ENCODE measurements at regions not wholly inside any gene's neighbourhood (a gene's known extent, or its start where the extent isn't known, plus 50 kb on each side); places are given as distances from the start of the nearest gene placed in this dataset.
"Not testable (repeated sequence)": the region's sequence is repeated elsewhere in the genome, so short reads cannot be mapped to it uniquely, and the experiment has no call there.

DNA sequence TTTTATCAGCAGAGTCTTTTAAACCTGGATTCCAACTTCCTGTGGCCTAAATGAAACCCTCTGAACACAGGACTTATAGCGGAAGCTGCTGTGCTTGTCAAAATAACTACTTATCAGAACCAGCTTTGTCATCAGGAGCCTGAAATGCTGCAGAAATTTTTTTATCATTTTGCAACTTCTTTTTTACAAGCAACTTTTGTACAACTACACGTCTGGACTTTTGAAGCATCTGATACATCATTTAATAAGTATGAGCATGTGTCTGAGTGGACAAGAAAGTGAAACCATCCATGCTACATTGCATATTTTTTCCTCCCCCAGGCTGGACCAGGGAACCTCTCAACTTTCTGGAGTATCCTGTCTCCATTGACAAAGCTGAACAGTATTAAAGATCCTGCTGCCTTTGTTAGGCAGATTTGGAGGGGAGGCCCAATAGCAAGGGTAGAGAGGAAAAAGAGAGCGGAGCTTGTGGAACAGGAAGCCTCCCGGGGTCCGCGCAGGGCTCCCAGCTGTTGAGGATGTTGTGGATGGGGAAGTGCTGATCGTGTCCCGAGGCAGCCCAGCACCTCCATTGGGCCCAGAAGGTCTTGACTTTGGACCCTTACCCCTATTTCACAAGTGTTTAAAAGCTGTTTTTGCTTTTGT is 196.6 kb downstream of the MSX2 start:
- no peak for DNase-seq
- peaks cover 0 to 10% (median 0%) of the 10 kb centered on the region in 7 donors for H3K27me3 ChIP-seq (replicated peaks in 1 of 7)
- WGBS, 5 donors = 12 to 21% (median 18%) methylated on average over 8 of the region's 8 CpGs
- H3K27ac ChIP-seq = peak overlapping the region in 1 of 8 donors; percentile 36
- H3K9me3 ChIP-seq = no peaks in the 10 kb centered on the region
- H3K4me1 ChIP-seq = peaks cover 0 to 8% (median 0%) of the 10 kb centered on the region in 6 donors
- H3K4me3 ChIP-seq = peak overlapping the region in 3 of 8 donors; percentile 9 to 52 (median 22)
- no peak for TF ChIP-seq CTCF (IDR thresholded peaks at IDR 0.05 in 8 of 11, conservative IDR thresholded peaks at IDR 0.05 in 3 of 11)
- no peak for TF ChIP-seq POLR2A (IDR thresholded peaks at IDR 0.05)
- TF ChIP-seq POLR2AphosphoS5 (IDR thresholded peaks at IDR 0.05) = no peak
- no peaks in the 10 kb centered on the region for H3K36me3 ChIP-seq
- intact Hi-C loops (cut with DNase I; ENCODE audit: low total_unique reads) = no loop called here

DNA sequence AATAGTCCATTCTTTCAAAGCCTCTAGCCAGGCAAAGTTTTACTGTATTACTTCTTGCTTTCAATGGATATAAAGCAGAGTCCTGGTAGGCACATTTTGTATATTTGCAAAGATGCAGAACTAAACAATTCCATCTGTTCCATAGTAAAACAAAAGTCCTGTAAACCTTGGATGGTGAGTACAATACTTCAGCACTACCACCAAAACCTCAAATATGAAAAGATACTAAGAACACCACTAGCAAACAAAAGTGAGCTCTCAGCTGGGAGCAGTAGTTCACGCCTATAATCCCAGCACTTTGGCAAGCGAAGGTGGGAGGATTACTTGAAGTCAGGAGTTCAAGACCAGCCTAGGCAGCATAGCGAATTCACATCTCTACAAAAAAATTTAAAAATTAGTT is 195.0 kb downstream of the MSX2 start:
- Histone ChIP-seq H3K27me3 (replicated peaks in 1 of 7) (peaks cover 0 to 10% (median 0%) of the 10 kb centered on the region in 7 donors), H3K27ac (no peak overlapping the region), H3K36me3 (no peaks in the 10 kb centered on the region), H3K4me1 (peaks cover 0 to 8% (median 0%) of the 10 kb centered on the region in 6 donors), H3K9me3 (no peaks in the 10 kb centered on the region), H3K4me3 (no peak overlapping the region)
- WGBS, 5 donors = 87 to 96% (median 90%) methylated on average over 3 of the region's 3 CpGs
- TF ChIP-seq POLR2A (IDR thresholded peaks at IDR 0.05) = no peak
- no peak for DNase-seq
- intact Hi-C loops (cut with DNase I; ENCODE audit: low total_unique reads) = no loop called here

- TF ChIP-seq POLR2AphosphoS5 (IDR thresholded peaks at IDR 0.05) (no peak), POLR2A (IDR thresholded peaks at IDR 0.05) (no peak), CTCF (IDR thresholded peaks at IDR 0.05 in 8 of 11, conservative IDR thresholded peaks at IDR 0.05 in 3 of 11) (no peak)
- Histone ChIP-seq H3K27ac (no peak overlapping the region), H3K36me3 (no peaks in the 10 kb centered on the region), H3K27me3 (replicated peaks in 1 of 7) (peaks cover 0 to 10% (median 0%) of the 10 kb centered on the region in 7 donors), H3K4me1 (peaks cover 0 to 8% (median 0%) of the 10 kb centered on the region in 6 donors), H3K4me3 (no peak overlapping the region), H3K9me3 (no peaks in the 10 kb centered on the region)
- 26 to 72% (median 44%) methylated on average over 1 of the region's 1 CpG for WGBS, 5 donors
- intact Hi-C loops (cut with DNase I; ENCODE audit: low total_unique reads) = no loop called here
- DNase-seq = no peak
Observed at GRCh38 chr5:174918655-174919054, 194.3 kb downstream of the MSX2 start.

DNA sequence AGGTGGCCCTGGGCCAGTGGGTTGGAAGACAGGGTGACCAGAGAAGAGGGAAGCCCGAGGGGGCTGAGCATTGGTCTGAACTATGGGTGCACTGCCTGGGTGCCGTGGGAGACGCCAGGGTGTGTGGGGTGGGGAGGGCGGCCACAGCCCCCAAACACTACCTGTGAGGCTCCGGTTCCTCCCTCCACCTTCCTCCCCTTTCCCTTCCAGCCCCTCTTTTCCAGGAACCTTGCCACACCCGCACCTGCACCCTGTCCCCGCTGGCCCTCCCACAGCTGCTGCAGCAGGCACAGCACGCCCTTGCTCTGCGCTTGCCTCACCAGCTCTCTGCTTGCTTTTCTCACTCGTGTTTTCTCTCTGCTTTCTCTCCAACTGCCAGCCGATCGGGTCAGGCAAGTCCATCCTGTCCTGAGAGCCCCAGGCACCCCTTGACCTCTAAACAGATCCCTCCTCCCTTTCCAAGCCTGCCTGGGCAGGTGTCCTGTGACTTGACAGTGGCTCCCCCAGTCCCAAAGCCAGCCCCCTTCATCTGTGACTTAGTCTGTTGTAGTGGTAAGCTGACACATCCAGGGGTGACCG is 193.7 kb downstream of the MSX2 start:
- Histone ChIP-seq H3K36me3 (no peaks in the 10 kb centered on the region), H3K9me3 (no peaks in the 10 kb centered on the region), H3K4me1 (peaks cover 0 to 8% (median 0%) of the 10 kb centered on the region in 6 donors), H3K27me3 (replicated peaks in 1 of 7) (peaks cover 0 to 10% (median 0%) of the 10 kb centered on the region in 7 donors), H3K27ac (no peak overlapping the region), H3K4me3 (no peak overlapping the region)
- TF ChIP-seq POLR2A (IDR thresholded peaks at IDR 0.05) (no peak), POLR2AphosphoS5 (IDR thresholded peaks at IDR 0.05) (no peak), CTCF (IDR thresholded peaks at IDR 0.05 in 8 of 11, conservative IDR thresholded peaks at IDR 0.05 in 3 of 11) (no peak)
- 81 to 95% (median 86%) methylated on average over 12 to 13 of the region's 13 CpGs for WGBS, 5 donors
- DNase-seq = no peak
- intact Hi-C loops (cut with DNase I; ENCODE audit: low total_unique reads) = no loop called here

- H3K4me1 ChIP-seq; H3K4me3 ChIP-seq; H3K36me3 ChIP-seq; DNase-seq; H3K27ac ChIP-seq; H3K9me3 ChIP-seq; H3K27me3 ChIP-seq (replicated peaks in 1 of 7); intact Hi-C loops (cut with DNase I; ENCODE audit: low total_unique reads): not testable (repeated sequence)
- WGBS, 5 donors = 75 to 94% (median 90%) methylated on average over 3 to 6 of the region's 6 CpGs
Observed at GRCh38 chr5:174917435-174917834, 193.1 kb downstream of the MSX2 start.

GRCh38 chr5:174916924-174917323 is 192.5 kb downstream of the MSX2 start:
- H3K27ac ChIP-seq; H3K27me3 ChIP-seq (replicated peaks in 1 of 7); H3K4me3 ChIP-seq; DNase-seq; H3K4me1 ChIP-seq; H3K9me3 ChIP-seq; intact Hi-C loops (cut with DNase I; ENCODE audit: low total_unique reads); H3K36me3 ChIP-seq: not testable (repeated sequence)
- 79 to 100% (median 95%) methylated on average over 1 of the region's 1 CpG for WGBS, 5 donors

Measured in spleen (tissue), 11 donors.